Activated CD4-positive, alpha-beta T cell treated with anti-CD3 and anti-CD28 coated beads for 36 hours (primary cell): ENCODE measurements at regions not wholly inside any gene's neighbourhood (a gene's known extent, or its start where the extent isn't known, plus 50 kb on each side); places are given as distances from the start of the nearest gene placed in this dataset.

Source experiments
- ATAC-seq: fragments of 200-7000 bp; cut with Tn5 transposase; one replicate; pipeline ENCODE4 v1.10.0; 2021; ENCODE audit warnings: mild to moderate bottlenecking, moderate library complexity
- CTCF ChIA-PET: fragments of 350-600 bp; sonication (Branson Sonifier 250); formaldehyde crosslinking; loops from one replicate; lab custom pipeline; 2021; ENCODE audit warnings: antibody characterized with exemption; lab: Charles Lee
- POLR2A ChIA-PET: fragments of 350-600 bp; sonication (Branson Sonifier 250); formaldehyde crosslinking; loops from one replicate; lab custom pipeline; 2021; ENCODE audit warnings: antibody characterized with exemption, inconsistent platforms; lab: Charles Lee
- DNase-seq: peaks from one replicate; pipeline ENCODE4 v3.0.0-alpha.2; 2020
- H3K27ac Mint-ChIP-seq: one replicate; pipeline ENCODE4 v1.8.0; 2021; ENCODE audit warnings: mixed read lengths
- H3K27me3 Mint-ChIP-seq: one replicate; pipeline ENCODE4 v1.8.0; 2021; ENCODE audit warnings: mixed read lengths
- H3K36me3 Mint-ChIP-seq: one replicate; pipeline ENCODE4 v1.8.0; 2021; ENCODE audit warnings: low read depth, mixed read lengths
- H3K4me1 Mint-ChIP-seq: one replicate; pipeline ENCODE4 v1.8.0; 2021; ENCODE audit warnings: mixed read lengths
- H3K4me3 Mint-ChIP-seq: one replicate; pipeline ENCODE4 v1.8.0; 2021; ENCODE audit warnings: mild to moderate bottlenecking, moderate library complexity, mixed read lengths
- H3K9me3 Mint-ChIP-seq: one replicate; pipeline ENCODE4 v1.8.0; 2021; ENCODE audit warnings: low read depth, mixed read lengths
- intact Hi-C, 2 experiments: fragments of 100-400 bp; cut with DNase I in 1 of 2; cut with micrococcal nuclease in 1 of 2; formaldehyde crosslinking; loops; one replicate each; pipeline versions ENCODE4 v1.14.2 to v1.15.1; 2022 to 2024; cut with DNase I, micrococcal nuclease

- Mint-ChIP-seq H3K27ac (no peak overlapping the region), H3K9me3 (no peaks in the 10 kb centered on the region), H3K4me1 (peaks cover 3% of the 10 kb centered on the region), H3K27me3 (peaks cover 13% of the 10 kb centered on the region), H3K4me3 (no peak overlapping the region), H3K36me3 (no peaks in the 10 kb centered on the region)
- intact Hi-C loops, result no loop called here
- ChIA-PET POLR2A (no interaction called here), CTCF (no interaction called here)
- DNase-seq (no peak), ATAC-seq (no peak)
Observed at GRCh38 chr22:48563966-48564330, 1263.7 kb downstream of the BRD1 start.

GRCh38 chr22:48563118-48563965 is 1264.3 kb downstream of the BRD1 start:
- Mint-ChIP-seq H3K4me1 (peaks cover 3% of the 10 kb centered on the region), H3K27me3 (peaks cover 13% of the 10 kb centered on the region), H3K9me3 (no peaks in the 10 kb centered on the region), H3K27ac (no peak overlapping the region), H3K36me3 (no peaks in the 10 kb centered on the region), H3K4me3 (no peak overlapping the region)
- ChIA-PET POLR2A (no interaction called here), CTCF (no interaction called here)
- intact Hi-C loops, result no loop called here
- DNase-seq (no peak), ATAC-seq (no peak)

- no peaks in the 10 kb centered on the region for H3K9me3 Mint-ChIP-seq
- ATAC-seq (no peak), DNase-seq (no peak)
- no peak overlapping the region for H3K4me3 Mint-ChIP-seq
- H3K36me3 Mint-ChIP-seq, result no peaks in the 10 kb centered on the region
- intact Hi-C loops, result no loop called here
- peaks cover 3% of the 10 kb centered on the region for H3K27me3 Mint-ChIP-seq
- no peak overlapping the region for H3K27ac Mint-ChIP-seq
- peaks cover under 1% of the 10 kb centered on the region for H3K4me1 Mint-ChIP-seq
- ChIA-PET POLR2A (no interaction called here), CTCF (no interaction called here)
Observed at GRCh38 chr22:48561676-48562075, 1266.0 kb downstream of the BRD1 start.

- intact Hi-C loops, result no loop called here
- H3K9me3 Mint-ChIP-seq, result no peaks in the 10 kb centered on the region
- DNase-seq (no peak), ATAC-seq (no peak)
- ChIA-PET CTCF (no interaction called here), POLR2A (no interaction called here)
- no peak overlapping the region for H3K4me3 Mint-ChIP-seq
- no peaks in the 10 kb centered on the region for H3K36me3 Mint-ChIP-seq
- H3K27ac Mint-ChIP-seq, result no peak overlapping the region
- H3K27me3 Mint-ChIP-seq, result peaks cover 2% of the 10 kb centered on the region
- H3K4me1 Mint-ChIP-seq, result no peaks in the 10 kb centered on the region
Observed at GRCh38 chr22:48560836-48561235, 1266.8 kb downstream of the BRD1 start.

- H3K9me3 Mint-ChIP-seq, result no peaks in the 10 kb centered on the region
- intact Hi-C loops, result no loop called here
- no peak overlapping the region for H3K27ac Mint-ChIP-seq
- peaks cover 2% of the 10 kb centered on the region for H3K27me3 Mint-ChIP-seq
- H3K36me3 Mint-ChIP-seq, result no peaks in the 10 kb centered on the region
- ChIA-PET POLR2A (no interaction called here), CTCF (no interaction called here)
- no peak for ATAC-seq
- no peak for DNase-seq
- no peak overlapping the region for H3K4me3 Mint-ChIP-seq
- H3K4me1 Mint-ChIP-seq, result no peaks in the 10 kb centered on the region
Observed at GRCh38 chr22:48560389-48560751, 1267.3 kb downstream of the BRD1 start.

GRCh38 chr22:48559647-48560388 is 1267.9 kb downstream of the BRD1 start:
- H3K4me3 Mint-ChIP-seq, result no peak overlapping the region
- no peak for DNase-seq
- intact Hi-C loops, result no loop called here

GRCh38 chr22:48558606-48559402 is 1268.9 kb downstream of the BRD1 start:
- no peaks in the 10 kb centered on the region for H3K36me3 Mint-ChIP-seq
- POLR2A ChIA-PET, result no interaction called here
- no peak overlapping the region for H3K27ac Mint-ChIP-seq
- no peak overlapping the region for H3K4me3 Mint-ChIP-seq
- H3K9me3 Mint-ChIP-seq, result no peaks in the 10 kb centered on the region
- DNase-seq, result no peak
- H3K27me3 Mint-ChIP-seq, result peaks cover under 1% of the 10 kb centered on the region
- no peak for ATAC-seq
- intact Hi-C loops, result no loop called here
- H3K4me1 Mint-ChIP-seq, result no peaks in the 10 kb centered on the region
- CTCF ChIA-PET, result no interaction called here

More at GRCh38 chr22:48559647-48560388, 1267.9 kb downstream of the BRD1 start:
- no peaks in the 10 kb centered on the region for H3K9me3 Mint-ChIP-seq
- peaks cover 2% of the 10 kb centered on the region for H3K27me3 Mint-ChIP-seq
- no peak for ATAC-seq
- CTCF ChIA-PET, result no interaction called here
- H3K36me3 Mint-ChIP-seq, result no peaks in the 10 kb centered on the region
- POLR2A ChIA-PET, result no interaction called here
- H3K27ac Mint-ChIP-seq, result no peak overlapping the region
- no peaks in the 10 kb centered on the region for H3K4me1 Mint-ChIP-seq

GRCh38 chr22:48558016-48558415 is 1269.7 kb downstream of the BRD1 start:
- H3K27me3 Mint-ChIP-seq, result no peaks in the 10 kb centered on the region
- CTCF ChIA-PET, result no interaction called here
- no peak overlapping the region for H3K4me3 Mint-ChIP-seq
- no peaks in the 10 kb centered on the region for H3K4me1 Mint-ChIP-seq
- H3K27ac Mint-ChIP-seq, result no peak overlapping the region
- ATAC-seq (no peak), DNase-seq (no peak)
- H3K36me3 Mint-ChIP-seq, result no peaks in the 10 kb centered on the region
- no peaks in the 10 kb centered on the region for H3K9me3 Mint-ChIP-seq
- POLR2A ChIA-PET, result no interaction called here
- intact Hi-C loops, result no loop called here

- Mint-ChIP-seq H3K36me3 (no peaks in the 10 kb centered on the region), H3K9me3 (no peaks in the 10 kb centered on the region), H3K4me3 (no peak overlapping the region), H3K27me3 (no peaks in the 10 kb centered on the region), H3K4me1 (no peaks in the 10 kb centered on the region), H3K27ac (no peak overlapping the region)
- intact Hi-C loops, result no loop called here
- ATAC-seq (no peak), DNase-seq (no peak)
- ChIA-PET POLR2A (no interaction called here), CTCF (no interaction called here)
Observed at GRCh38 chr22:48557473-48557872, 1270.2 kb downstream of the BRD1 start.

GRCh38 chr22:48556751-48557150 is 1270.9 kb downstream of the BRD1 start:
- H3K27me3 Mint-ChIP-seq, result no peaks in the 10 kb centered on the region
- H3K4me3 Mint-ChIP-seq, result no peak overlapping the region

GRCh38 chr22:48556222-48556621 is 1271.5 kb downstream of the BRD1 start:
- no peak for ATAC-seq
- no peaks in the 10 kb centered on the region for H3K4me1 Mint-ChIP-seq
- H3K9me3 Mint-ChIP-seq, result no peaks in the 10 kb centered on the region
- no peaks in the 10 kb centered on the region for H3K27me3 Mint-ChIP-seq
- no peaks in the 10 kb centered on the region for H3K36me3 Mint-ChIP-seq
- no peak overlapping the region for H3K27ac Mint-ChIP-seq
- no peak overlapping the region for H3K4me3 Mint-ChIP-seq
- intact Hi-C loops, result no loop called here
- no peak for DNase-seq
- ChIA-PET CTCF (no interaction called here), POLR2A (no interaction called here)

More at GRCh38 chr22:48556751-48557150, 1270.9 kb downstream of the BRD1 start:
- ATAC-seq (no peak), DNase-seq (no peak)
- POLR2A ChIA-PET, result no interaction called here
- CTCF ChIA-PET, result no interaction called here
- Mint-ChIP-seq H3K36me3 (no peaks in the 10 kb centered on the region), H3K27ac (no peak overlapping the region), H3K9me3 (no peaks in the 10 kb centered on the region), H3K4me1 (no peaks in the 10 kb centered on the region)
- intact Hi-C loops, result no loop called here
